ENCODE measurements at regions not wholly inside any gene's neighbourhood (a gene's known extent, or its start where the extent isn't known, plus 50 kb on each side); places are given as distances from the start of the nearest gene placed in this dataset.

DNA sequence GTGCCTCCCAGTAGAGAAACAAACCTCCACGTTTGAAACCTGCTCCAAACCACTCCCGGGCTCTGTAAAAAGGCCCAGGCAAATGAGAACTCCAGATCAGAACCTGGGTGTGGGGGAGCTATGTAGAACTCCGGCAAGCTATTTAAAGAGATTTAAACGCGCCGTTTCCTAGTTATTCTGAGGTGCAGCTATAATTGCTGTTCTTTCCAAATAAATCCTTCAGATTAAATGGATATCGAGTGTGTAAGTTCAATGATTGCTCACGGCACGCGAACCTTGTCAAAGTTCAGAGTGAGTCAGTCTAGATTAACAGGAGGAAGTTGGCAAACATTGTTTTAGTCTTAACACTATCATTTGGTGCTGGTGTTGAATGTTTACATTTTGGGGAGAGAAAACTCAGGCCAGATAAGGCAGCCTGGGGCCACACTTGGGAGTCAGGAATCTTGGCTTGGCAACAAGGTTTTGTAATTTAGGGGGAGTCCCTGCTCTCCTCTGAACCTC is 92.9 kb upstream of the SALL1 start (continued):
- TF ChIP-seq, protein P1, sequence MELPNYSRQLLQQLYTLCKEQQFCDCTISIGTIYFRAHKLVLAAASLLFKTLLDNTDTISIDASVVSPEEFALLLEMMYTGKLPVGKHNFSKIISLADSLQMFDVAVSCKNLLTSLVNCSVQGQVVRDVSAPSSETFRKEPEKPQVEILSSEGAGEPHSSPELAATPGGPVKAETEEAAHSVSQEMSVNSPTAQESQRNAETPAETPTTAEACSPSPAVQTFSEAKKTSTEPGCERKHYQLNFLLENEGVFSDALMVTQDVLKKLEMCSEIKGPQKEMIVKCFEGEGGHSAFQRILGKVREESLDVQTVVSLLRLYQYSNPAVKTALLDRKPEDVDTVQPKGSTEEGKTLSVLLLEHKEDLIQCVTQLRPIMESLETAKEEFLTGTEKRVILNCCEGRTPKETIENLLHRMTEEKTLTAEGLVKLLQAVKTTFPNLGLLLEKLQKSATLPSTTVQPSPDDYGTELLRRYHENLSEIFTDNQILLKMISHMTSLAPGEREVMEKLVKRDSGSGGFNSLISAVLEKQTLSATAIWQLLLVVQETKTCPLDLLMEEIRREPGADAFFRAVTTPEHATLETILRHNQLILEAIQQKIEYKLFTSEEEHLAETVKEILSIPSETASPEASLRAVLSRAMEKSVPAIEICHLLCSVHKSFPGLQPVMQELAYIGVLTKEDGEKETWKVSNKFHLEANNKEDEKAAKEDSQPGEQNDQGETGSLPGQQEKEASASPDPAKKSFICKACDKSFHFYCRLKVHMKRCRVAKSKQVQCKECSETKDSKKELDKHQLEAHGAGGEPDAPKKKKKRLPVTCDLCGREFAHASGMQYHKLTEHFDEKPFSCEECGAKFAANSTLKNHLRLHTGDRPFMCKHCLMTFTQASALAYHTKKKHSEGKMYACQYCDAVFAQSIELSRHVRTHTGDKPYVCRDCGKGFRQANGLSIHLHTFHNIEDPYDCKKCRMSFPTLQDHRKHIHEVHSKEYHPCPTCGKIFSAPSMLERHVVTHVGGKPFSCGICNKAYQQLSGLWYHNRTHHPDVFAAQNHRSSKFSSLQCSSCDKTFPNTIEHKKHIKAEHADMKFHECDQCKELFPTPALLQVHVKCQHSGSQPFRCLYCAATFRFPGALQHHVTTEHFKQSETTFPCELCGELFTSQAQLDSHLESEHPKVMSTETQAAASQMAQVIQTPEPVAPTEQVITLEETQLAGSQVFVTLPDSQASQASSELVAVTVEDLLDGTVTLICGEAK (IDR thresholded peaks at IDR 0.05) = no peak
- TF ChIP-seq, protein P1 (CRISPR knock-in tag; IDR thresholded peaks at IDR 0.05) = no peak
- TF ChIP-seq ZNF766 (CRISPR knock-in tag; IDR thresholded peaks at IDR 0.05; ENCODE audit: borderline replicate concordance) (no peak), SETDB1 (CRISPR knock-in tag; IDR thresholded peaks at IDR 0.05; ENCODE audit: borderline replicate concordance) (no peak), SP1 (IDR thresholded peaks at IDR 0.05) (no peak), SP1 (CRISPR knock-in tag; IDR thresholded peaks at IDR 0.05) (no peak), TAF15 (IDR thresholded peaks at IDR 0.05; ENCODE audit: low read depth, low read length, poor library complexity, severe bottlenecking) (no peak), SRSF1 (optimal IDR thresholded peaks at IDR 0.05; ENCODE audit: low read depth, low read length) (no peak), ZSCAN20 (CRISPR knock-in tag; IDR thresholded peaks at IDR 0.05; ENCODE audit: borderline replicate concordance) (no peak), SMARCE1 (IDR thresholded peaks at IDR 0.05; ENCODE audit: borderline replicate concordance) (no peak), WIZ (CRISPR knock-in tag; IDR thresholded peaks at IDR 0.05) (no peak), PAX8 (CRISPR knock-in tag; IDR thresholded peaks at IDR 0.05; ENCODE audit: borderline replicate concordance) (no peak), SPEN (CRISPR knock-in tag; IDR thresholded peaks at IDR 0.05; ENCODE audit: low read depth) (no peak)
- TF ChIP-seq, protein P2, sequence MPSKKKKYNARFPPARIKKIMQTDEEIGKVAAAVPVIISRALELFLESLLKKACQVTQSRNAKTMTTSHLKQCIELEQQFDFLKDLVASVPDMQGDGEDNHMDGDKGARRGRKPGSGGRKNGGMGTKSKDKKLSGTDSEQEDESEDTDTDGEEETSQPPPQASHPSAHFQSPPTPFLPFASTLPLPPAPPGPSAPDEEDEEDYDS (CRISPR knock-in tag; IDR thresholded peaks at IDR 0.05) = no peak
